AG04450 (cell line): ENCODE measurements at regions not wholly inside any gene's neighbourhood (a gene's known extent, or its start where the extent isn't known, plus 50 kb on each side); places are given as distances from the start of the nearest gene placed in this dataset.

ENCODE experiments used
- CTCF ChIA-PET: fragments of 300-600, 350-600 bp; formaldehyde crosslinking; extraction: SDS; loops from one replicate; lab custom pipeline; 2022; ENCODE audit warnings: antibody characterized with exemption, inconsistent platforms; lab: Charles Lee
- POLR2A ChIA-PET: fragments of 350-600 bp; formaldehyde crosslinking; extraction: SDS; loops from one replicate; lab custom pipeline; 2021; ENCODE audit warnings: antibody characterized with exemption, inconsistent platforms; lab: Yijun Ruan, JAX
- DNase-seq: peaks from one replicate; pipeline ENCODE4 v3.0.0-alpha.2; 2011; ENCODE audit warnings: low read depth, low spot score
- H3K27ac ChIP-seq: one replicate; pipeline ENCODE4 v1.5.1; 2012; ENCODE audit warnings: low read depth, low read length, control low read depth
- H3K27me3 ChIP-seq: one replicate; pipeline ENCODE4 v1.6.0; 2012; ENCODE audit warnings: low read length; ENCODE audit not compliant: control insufficient read depth, insufficient read depth
- H3K4me3 ChIP-seq: 2 replicates; pipeline ENCODE4 v1.5.1; 2011; ENCODE audit warnings: mild to moderate bottlenecking, low read depth, low read length, control low read depth
- H3K9me3 ChIP-seq: 2 replicates; pipeline ENCODE4 v1.5.1; 2012; ENCODE audit warnings: low read length; ENCODE audit not compliant: control insufficient read depth, insufficient read depth
- CTCF ChIP-seq: IDR thresholded peaks from 2 replicates; pipeline ENCODE4 v1.5.1; 2011; ENCODE audit warnings: low read depth, low read length, control low read depth, inconsistent platforms

- CTCF ChIA-PET = no interaction called here
- no peak for DNase-seq
- H3K27ac ChIP-seq = no peak overlapping the region
Observed at GRCh38 chr5:120955795-120956194, 491.7 kb downstream of the PRR16 start.

GRCh38 chr5:120958877-120959485 lies 494.9 kb downstream of the PRR16 start:
- ChIA-PET CTCF (no interaction called here), POLR2A (no interaction called here)
- TF ChIP-seq CTCF = no peak
- Histone ChIP-seq H3K4me3 (no peak overlapping the region), H3K9me3 (no peaks in the 10 kb centered on the region), H3K27me3 (no peaks in the 10 kb centered on the region), H3K27ac (no peak overlapping the region)
- no peak for DNase-seq

More at GRCh38 chr5:120955795-120956194, 491.7 kb downstream of the PRR16 start:
- Histone ChIP-seq H3K9me3 (no peaks in the 10 kb centered on the region), H3K4me3 (no peak overlapping the region), H3K27me3 (no peaks in the 10 kb centered on the region)
- POLR2A ChIA-PET = no interaction called here
- no peak for TF ChIP-seq CTCF

- Histone ChIP-seq H3K4me3 (no peak overlapping the region), H3K27me3 (no peaks in the 10 kb centered on the region), H3K9me3 (no peaks in the 10 kb centered on the region), H3K27ac (no peak overlapping the region)
- POLR2A ChIA-PET = no interaction called here
- CTCF ChIA-PET = no interaction called here
- no peak for DNase-seq
- TF ChIP-seq CTCF = no peak
Observed at GRCh38 chr5:120960510-120960909, 496.4 kb downstream of the PRR16 start.

- no peak for DNase-seq
- H3K27me3 ChIP-seq = no peaks in the 10 kb centered on the region
- no peak for TF ChIP-seq CTCF
- H3K27ac ChIP-seq = no peak overlapping the region
- no peaks in the 10 kb centered on the region for H3K9me3 ChIP-seq
- H3K4me3 ChIP-seq = no peak overlapping the region
- ChIA-PET POLR2A (no interaction called here), CTCF (no interaction called here)
Observed at GRCh38 chr5:120967366-120967765, 503.3 kb downstream of the PRR16 start.

GRCh38 chr5:120974690-120975089 lies 510.6 kb downstream of the PRR16 start:
- POLR2A ChIA-PET = no interaction called here
- DNase-seq = no peak
- Histone ChIP-seq H3K4me3 (no peak overlapping the region), H3K9me3 (no peaks in the 10 kb centered on the region), H3K27me3 (no peaks in the 10 kb centered on the region), H3K27ac (no peak overlapping the region)
- CTCF ChIA-PET = no interaction called here
- no peak for TF ChIP-seq CTCF
